ENCODE measurements at regions not wholly inside any gene's neighbourhood (a gene's known extent, or its start where the extent isn't known, plus 50 kb on each side); places are given as distances from the start of the nearest gene placed in this dataset.

DNA sequence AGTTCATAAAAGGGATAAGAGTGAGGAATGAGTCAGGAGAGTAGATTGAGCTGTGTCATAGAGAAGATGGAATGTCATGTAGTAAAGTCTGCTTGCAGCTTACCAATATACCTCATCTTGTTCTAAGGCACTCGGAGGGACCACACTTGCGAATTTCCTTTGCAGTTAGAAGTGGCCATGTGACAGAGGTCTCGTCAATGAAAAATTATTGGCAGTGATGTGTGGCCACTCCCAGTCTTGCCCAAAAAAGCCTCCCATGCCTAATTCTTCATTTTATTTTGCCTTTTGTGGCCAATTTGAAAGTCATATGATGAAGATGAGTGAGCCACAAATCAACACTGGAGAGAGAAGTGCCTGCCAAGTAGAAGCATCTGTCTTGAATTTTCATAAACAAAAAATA lies 465.6 kb upstream of the ZNF385D start:
- no peak for DNase-seq (ENCODE audit: low read depth)

GRCh38 chr3:22225161-22225560 lies 474.2 kb upstream of the ZNF385D start:
- no peak for DNase-seq (ENCODE audit: low read depth)

DNA sequence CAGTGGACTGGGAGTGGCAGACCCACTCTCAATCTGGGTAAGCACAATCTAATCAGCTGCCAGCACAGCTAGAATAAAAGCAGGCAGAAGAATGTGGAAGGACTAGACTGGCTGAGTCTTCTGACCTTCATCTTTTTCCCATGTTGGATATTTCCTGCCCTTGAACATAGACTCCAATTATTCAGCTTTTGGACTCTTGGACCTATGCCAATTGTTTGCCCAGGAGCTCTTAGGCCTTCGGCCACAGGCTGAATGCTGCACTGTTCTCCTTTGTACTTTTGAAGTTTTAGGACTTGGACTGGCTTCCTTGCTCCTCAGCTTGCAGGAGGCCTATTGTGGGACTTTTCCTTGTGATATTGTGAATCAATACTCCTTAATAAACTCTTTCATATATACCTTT lies 477.7 kb upstream of the ZNF385D start:
- DNase-seq (ENCODE audit: low read depth) = no peak

GRCh38 chr3:22231061-22231460 lies 480.1 kb upstream of the ZNF385D start:
- DNase-seq (ENCODE audit: low read depth) = no peak

DNA sequence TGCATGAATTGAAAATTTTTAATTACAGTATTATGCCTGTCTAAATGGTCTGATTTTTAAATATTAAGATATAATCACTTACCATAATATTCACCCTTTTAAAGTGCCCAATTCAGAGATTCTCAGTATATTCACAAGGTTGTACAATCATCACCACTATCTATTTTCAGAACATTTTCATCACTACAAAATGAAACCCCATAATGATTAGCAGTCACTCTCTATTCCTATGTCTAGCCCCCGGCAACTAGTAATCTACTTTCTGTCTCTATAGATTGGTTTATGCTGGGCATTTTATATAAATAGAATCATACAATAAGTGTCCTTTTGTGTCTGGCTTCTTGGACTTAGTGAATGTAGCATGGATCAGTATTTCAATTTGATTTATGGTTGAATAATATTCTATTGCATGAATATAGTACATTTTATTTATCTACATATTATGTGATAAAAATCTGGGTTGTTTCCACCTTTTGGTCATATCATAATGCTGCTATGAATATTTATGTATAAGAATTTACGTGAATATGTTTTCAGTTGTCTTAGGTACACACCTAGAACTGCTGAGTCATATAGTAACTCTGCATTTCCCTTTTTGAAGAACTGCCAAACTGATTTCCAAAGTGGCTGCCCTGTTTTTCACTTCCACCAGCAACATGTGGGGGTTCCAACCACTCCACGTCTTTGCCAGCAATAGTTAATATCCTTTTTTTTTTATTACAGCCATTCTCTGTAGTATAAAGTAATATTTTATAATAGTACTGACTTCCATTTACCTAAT lies 485.7 kb upstream of the ZNF385D start:
- DNase-seq (ENCODE audit: low read depth) = no peak

DNA sequence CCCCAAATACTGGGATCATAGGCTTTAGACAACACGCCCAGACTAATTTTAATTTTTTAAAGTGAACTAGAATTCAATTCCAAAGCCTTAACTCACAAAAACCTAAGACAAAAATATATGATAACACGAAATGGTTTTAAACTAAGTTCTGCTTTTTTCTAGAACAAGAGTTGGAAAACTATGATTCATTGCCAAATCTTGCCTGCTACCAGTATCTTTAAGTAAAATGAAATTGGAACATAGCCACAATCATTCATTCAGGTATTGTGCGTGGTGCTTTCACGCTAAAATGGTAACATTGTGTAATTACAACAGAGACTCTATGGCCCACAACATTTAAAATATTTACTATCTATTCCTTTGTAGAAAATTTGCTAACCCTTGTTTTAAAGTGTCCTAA lies 488.0 kb upstream of the ZNF385D start:
- no peak for DNase-seq (ENCODE audit: low read depth)

DNA sequence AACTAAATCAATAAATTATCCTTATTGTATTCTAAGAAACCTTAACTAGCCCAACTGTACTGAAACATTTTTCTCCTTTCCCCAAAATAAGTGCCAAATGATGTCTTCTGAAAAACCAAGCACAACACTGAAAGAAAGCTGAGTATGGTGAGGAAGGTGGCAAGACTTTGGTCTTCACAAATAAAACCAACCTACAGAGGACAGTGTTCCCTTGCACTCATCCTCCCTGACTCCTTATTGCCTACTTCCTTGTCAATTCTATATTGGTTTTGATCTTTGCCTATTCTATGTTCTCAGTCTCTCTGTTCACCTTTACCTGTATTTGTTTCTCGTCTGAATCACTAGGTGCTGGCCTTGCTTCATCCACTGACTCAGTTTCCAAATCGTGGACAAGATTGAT lies 490.1 kb upstream of the ZNF385D start:
- no peak for DNase-seq (ENCODE audit: low read depth)

GRCh38 chr3:22244761-22245521 lies 493.9 kb upstream of the ZNF385D start:
- DNase-seq (ENCODE audit: low read depth) = no peak

DNA sequence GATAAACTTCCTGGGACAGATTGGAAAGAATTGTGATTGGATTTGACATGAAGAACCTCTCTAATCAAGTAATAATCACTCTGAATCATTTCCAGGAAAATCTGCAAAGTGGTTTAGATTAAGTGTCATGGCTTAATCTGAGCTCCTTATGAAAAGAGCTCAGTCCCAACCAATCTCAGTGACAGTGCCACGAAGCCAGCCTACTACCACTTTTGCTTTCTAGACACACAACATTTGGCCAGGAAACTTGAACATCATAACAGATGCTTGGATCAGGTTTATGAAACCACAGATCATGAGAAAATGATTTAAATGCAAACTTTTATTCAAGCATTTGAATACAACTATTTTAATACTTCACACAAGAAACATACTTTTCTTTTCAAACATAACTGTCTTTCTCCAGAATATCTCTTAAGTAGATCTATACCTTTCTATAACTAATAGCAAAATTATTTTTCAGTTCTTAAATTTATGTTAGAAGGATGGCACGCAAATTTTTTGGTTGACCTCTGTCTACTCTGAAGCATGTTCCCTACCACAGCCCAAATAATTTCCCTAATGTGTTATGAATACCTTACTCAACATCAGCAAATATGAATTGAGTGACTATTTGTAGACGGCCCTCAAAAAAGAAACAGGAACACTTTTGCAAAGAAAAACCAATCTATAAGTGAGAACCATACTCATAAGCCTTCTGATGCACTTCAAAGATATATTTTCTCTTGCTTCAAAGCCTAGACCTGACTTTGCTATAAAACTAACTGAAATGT lies 495.0 kb upstream of the ZNF385D start:
- DNase-seq (ENCODE audit: low read depth) = no peak

DNA sequence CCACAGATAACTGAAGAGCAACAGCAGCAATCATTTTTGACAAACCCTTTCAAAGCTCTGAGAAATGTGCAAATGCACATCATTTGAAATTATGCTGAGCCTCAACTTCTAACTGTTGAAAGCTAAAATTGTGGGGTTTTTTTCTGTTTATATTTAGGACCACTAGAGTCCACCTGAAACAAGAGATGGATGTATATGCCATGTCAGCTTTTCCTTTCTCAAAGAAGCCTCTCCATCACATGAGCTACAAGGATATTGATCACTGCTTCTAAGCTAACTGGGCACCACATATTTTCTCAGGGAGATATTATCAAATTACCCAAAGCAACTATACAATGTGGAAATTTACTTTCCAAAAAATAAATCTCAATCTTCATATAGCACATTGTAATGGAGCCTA lies 498.6 kb upstream of the ZNF385D start:
- DNase-seq (ENCODE audit: low read depth) = no peak

GRCh38 chr3:22257252-22257651 lies 506.2 kb upstream of the ZNF385D start:
- DNase-seq (ENCODE audit: low read depth) = no peak

DNA sequence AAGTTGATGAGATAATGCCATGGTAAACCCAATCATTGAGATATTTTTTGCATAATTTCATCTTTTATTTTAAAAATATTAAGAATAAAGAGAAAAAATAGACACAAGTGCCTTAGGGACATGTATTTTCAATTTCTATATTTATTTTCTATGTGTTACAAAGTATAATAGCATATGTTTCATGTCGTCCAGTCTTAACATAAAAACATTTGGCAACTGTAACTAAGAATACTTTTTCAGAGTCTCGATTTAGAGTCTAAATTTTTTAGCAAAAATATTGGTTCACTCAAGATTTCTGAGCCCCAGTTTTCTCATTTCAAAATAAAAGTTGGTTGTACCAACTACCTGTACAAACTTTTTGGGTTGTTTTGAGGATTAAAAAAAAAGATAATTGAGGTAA lies 511.4 kb upstream of the ZNF385D start:
- DNase-seq (ENCODE audit: low read depth) = no peak

DNA sequence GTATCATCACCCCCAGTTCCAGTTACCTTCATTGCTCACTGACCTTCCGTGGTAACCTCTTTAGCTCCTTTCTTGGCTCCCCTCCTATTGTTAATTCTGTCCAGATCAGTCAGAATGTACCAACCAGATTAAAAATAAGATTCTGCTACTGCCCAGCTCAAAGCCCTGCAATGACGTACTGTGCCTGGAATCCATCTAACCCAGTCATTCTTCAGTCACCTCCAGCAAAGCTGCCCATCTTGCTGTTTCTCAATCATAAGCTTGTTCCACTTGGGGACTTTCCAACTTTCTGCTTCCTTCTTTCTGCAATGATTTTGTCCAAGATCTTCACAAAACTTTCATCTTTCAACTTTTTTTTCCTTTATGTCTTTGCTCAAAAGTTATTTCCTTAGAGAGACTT lies 512.0 kb upstream of the ZNF385D start:
- no peak for DNase-seq (ENCODE audit: low read depth)

GRCh38 chr3:22265403-22265802 lies 514.4 kb upstream of the ZNF385D start:
- no peak for DNase-seq (ENCODE audit: low read depth)

DNA sequence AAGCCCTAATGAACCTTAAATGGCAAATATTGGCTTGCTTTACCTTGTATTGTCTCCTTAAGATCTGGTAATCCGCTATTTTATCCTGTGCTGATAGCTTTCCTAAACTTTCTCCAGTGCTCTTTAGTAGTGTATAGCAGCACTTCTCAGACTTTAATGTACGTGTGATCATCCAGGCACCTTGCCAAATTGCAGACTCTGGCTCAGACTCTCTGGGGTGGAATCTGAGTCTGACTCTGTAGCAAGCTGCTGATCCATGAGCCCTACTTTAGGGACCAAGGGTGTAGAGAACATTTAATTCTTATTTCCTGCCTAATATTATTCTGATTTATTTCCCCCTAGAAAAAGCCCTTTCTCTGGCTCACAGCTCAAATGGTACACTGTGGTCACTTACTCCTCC lies 518.8 kb upstream of the ZNF385D start:
- DNase-seq (ENCODE audit: low read depth) = no peak

GRCh38 chr3:22276351-22276750 lies 525.3 kb upstream of the ZNF385D start:
- DNase-seq (ENCODE audit: low read depth) = no peak

DNA sequence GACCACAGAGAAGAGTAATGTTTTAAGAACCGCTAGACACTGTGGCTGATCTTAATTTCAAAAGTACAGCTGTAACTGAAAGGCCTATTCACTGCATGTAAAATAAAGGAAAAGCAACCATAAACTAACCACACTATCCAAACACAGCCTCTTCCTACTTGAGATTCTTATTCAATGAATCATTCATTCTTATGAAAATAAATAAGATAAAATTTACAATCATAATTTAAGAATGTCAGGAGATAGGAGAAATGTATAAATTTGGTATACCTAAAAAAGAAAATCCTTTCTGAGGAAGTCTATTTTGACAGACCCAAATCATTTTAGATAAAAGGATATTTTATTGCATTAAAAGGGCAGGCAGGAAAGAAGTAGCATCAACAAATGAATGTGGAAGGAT lies 533.5 kb upstream of the ZNF385D start:
- DNase-seq (ENCODE audit: low read depth) = no peak

DNA sequence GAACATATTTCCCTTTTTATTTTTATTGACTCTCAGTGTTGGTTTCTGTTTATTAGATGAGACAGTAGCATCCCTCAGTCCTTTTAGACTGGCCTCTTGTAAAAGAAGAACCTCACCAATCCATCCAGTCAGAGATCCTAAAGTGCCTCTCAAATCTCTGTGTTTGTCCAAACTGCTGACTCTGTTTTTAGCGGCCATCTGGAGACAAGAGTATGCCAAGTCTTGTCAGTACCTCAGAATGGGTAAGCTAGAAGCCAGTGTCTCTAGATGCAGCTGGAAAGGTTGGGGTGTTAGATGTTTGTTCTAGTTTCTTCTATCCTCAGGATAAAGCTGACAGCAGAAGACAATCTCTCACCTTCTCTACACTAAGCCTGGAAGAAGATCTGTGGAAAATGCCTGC lies 537.7 kb upstream of the ZNF385D start:
- DNase-seq (ENCODE audit: low read depth) = no peak

DNA sequence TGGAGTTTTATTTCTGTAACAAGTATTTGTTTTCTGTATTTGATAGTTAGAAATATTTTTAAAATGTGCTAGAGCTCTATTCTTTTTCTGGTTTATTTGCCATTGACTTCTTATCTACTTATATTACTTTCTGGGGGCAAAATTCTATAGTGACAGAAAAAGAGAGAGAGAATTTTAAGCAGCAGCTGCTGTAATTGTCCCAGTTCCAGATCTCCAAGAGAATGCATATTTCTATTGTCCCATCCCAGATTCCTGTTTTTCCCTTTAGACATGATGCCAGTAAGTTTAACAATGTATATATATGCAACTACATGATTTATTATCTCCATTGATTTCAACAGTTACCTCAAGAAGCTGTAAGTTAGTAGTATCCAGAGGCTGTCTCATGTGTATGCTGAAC lies 541.7 kb upstream of the ZNF385D start:
- no peak for DNase-seq (ENCODE audit: low read depth)

DNA sequence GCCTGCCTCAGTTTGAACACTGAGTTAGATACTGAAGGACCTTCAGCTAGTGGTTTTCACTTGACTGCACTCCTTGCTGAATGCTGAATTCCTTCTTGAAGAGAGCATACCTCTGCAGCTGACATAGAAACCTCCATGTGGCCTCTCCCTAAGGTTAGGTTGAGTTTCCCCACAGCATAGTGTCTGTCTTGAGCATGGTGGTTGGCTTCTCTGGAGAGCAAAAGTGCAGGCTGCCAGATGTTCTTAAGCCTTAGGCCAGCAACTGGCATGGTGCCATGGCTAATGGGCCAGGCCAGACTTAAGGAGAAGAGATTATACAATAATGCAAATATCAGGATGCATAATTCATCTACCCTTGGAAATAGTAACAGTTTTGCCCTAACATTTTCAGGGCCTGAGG lies 545.6 kb upstream of the ZNF385D start:
- DNase-seq (ENCODE audit: low read depth) = no peak

DNA sequence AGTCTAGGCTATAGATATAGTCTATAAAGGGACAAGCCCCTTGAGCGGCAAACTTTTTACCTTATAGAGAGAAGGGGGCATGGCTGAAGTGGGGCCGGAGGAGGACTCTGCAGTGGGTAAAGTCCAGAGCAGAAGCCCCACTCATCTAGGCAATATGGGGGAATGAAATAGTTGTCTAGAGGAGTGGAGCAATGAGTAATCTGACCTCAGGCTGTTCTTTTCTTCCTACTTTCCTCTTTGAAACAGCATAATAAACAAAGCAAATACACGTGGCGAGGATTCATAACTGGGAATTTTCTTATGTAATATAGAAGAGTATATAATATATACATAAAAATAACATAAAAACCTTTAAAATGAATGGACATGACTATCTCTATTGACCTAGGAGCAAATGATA lies 546.4 kb upstream of the ZNF385D start:
- DNase-seq (ENCODE audit: low read depth) = no peak

DNA sequence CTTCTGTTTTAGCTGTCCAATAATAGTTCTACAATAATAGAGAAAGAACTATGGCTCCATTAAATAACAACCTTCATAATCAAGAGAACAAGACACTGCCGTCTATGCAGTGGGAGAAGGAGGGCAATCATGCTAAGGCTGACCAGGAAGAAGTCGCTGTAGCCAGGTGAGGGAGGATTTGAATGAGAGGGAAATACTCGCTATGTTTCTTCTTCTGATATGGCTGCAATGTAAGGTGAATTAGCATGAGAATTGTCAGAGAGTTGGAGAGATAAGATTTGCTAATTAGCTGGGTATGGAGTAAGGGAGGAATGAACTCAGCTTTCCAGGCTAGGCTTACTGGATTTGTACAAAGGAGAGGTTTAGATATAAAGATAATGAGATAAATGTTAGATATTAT lies 555.4 kb upstream of the ZNF385D start:
- DNase-seq (ENCODE audit: low read depth) = no peak

DNA sequence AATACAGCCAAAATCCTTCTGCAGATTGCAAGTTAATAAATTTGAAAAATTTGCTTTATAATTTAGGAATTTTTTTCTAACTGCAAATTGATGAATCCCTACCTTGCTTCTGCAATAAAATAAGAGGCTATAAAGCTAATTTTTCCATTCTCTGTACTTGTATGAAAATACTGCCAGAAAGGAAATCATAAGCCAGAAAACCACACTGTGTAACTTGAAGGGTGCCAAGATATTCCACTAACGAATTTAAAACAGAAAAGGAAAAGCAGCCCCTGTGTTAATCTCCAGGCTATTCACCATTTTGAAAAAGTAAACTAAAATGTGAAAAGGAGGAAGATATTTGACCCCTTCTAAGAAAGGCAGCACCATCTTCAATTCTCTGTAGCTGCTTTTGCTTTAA lies 557.9 kb upstream of the ZNF385D start:
- no peak for DNase-seq (ENCODE audit: low read depth)

Data from T follicular helper cell (primary cell).